GM12874 (cell line): ENCODE measurements at regions not wholly inside any gene's neighbourhood (a gene's known extent, or its start where the extent isn't known, plus 50 kb on each side); places are given as distances from the start of the nearest gene placed in this dataset.

Experiments used
- CTCF ChIP-seq: IDR thresholded peaks from 2 replicates; pipeline ENCODE4 v1.5.1; 2011; ENCODE audit warnings: low read depth, mild to moderate bottlenecking, control low read depth, low read length, moderate library complexity; ENCODE audit not compliant: insufficient read depth

- no peak for TF ChIP-seq CTCF
These were observed 311.3 kb upstream of the FERMT1 start for GRCh38 chr20:6434131-6434530.

GRCh38 chr20:6430381-6430780 lies 307.6 kb upstream of the FERMT1 start:
- no peak for TF ChIP-seq CTCF

GRCh38 chr20:6426287-6426891 lies 303.6 kb upstream of the FERMT1 start:
- no peak for TF ChIP-seq CTCF

GRCh38 chr20:6421321-6422248 lies 298.8 kb upstream of the FERMT1 start:
- no peak for TF ChIP-seq CTCF

- TF ChIP-seq CTCF, result no peak
These were observed 297.5 kb upstream of the FERMT1 start for GRCh38 chr20:6420336-6420735.

GRCh38 chr20:6418732-6419131 lies 295.9 kb upstream of the FERMT1 start:
- no peak for TF ChIP-seq CTCF

- peak; percentile 38 for TF ChIP-seq CTCF
These were observed 293.5 kb upstream of the FERMT1 start for GRCh38 chr20:6416371-6416770.
